Naive B cell (primary cell): ENCODE measurements at regions not wholly inside any gene's neighbourhood (a gene's known extent, or its start where the extent isn't known, plus 50 kb on each side); places are given as distances from the start of the nearest gene placed in this dataset.

Experiments
- ATAC-seq, 2 donors: fragments of 150-1000 bp; cut with Tn5 transposase; 2 replicates each; pipeline ENCODE4 v1.10.0; 2021; ENCODE audit warnings: low read depth in 2 of 2, mild to moderate bottlenecking in 2 of 2, moderate library complexity in 2 of 2
- DNase-seq: peaks from one replicate; pipeline ENCODE4 v3.0.0; 2022
- H3K27ac Mint-ChIP-seq, 6 donors: one replicate each; pipeline ENCODE4 v1.8.0; 2020 to 2022; ENCODE audit warnings: mild to moderate bottlenecking in 6 of 6, mixed read lengths in 6 of 6, moderate library complexity in 5 of 6, inconsistent platforms in 2 of 6
- H3K27me3 Mint-ChIP-seq, 3 donors: one replicate each; pipeline ENCODE4 v1.8.0; 2021 to 2022; ENCODE audit warnings: mixed read lengths in 3 of 3, mild to moderate bottlenecking in 1 of 3
- H3K36me3 Mint-ChIP-seq, 2 donors: one replicate each; pipeline ENCODE4 v1.8.0; 2020 to 2022; ENCODE audit warnings: mixed read lengths in 2 of 2, inconsistent platforms in 1 of 2, mild to moderate bottlenecking in 1 of 2
- H3K4me1 Mint-ChIP-seq, 3 donors: one replicate each; pipeline ENCODE4 v1.8.0; 2020 to 2022; ENCODE audit warnings: mixed read lengths in 3 of 3, inconsistent platforms in 1 of 3, mild to moderate bottlenecking in 1 of 3, moderate library complexity in 1 of 3
- H3K4me3 Mint-ChIP-seq, 8 donors: one replicate each; pipeline ENCODE4 v1.8.0; 2020 to 2022; ENCODE audit warnings: mild to moderate bottlenecking in 8 of 8, mixed read lengths in 8 of 8, moderate library complexity in 8 of 8, inconsistent platforms in 2 of 8
- H3K9me3 Mint-ChIP-seq, 7 donors: one replicate each; pipeline ENCODE4 v1.8.0; 2020 to 2022; ENCODE audit warnings: mixed read lengths in 7 of 7, mild to moderate bottlenecking in 5 of 7, inconsistent platforms in 2 of 7, moderate library complexity in 1 of 7

- no peak for DNase-seq
- H3K36me3 Mint-ChIP-seq = no peaks in the 10 kb centered on the region
- H3K4me3 Mint-ChIP-seq = no peak overlapping the region
- ATAC-seq = no peak
- peaks cover 0 to 3% (median 0%) of the 10 kb centered on the region in 3 donors for H3K27me3 Mint-ChIP-seq
- no peak overlapping the region for H3K27ac Mint-ChIP-seq
- no peaks in the 10 kb centered on the region for H3K4me1 Mint-ChIP-seq
- H3K9me3 Mint-ChIP-seq = no peaks in the 10 kb centered on the region
Observed at GRCh38 chr2:5453220-5454050, 238.7 kb upstream of the SOX11 start.

GRCh38 chr2:5454051-5454390, 238.2 kb upstream of the SOX11 start:
- Mint-ChIP-seq H3K27ac (no peak overlapping the region), H3K9me3 (peaks cover 0 to 2% (median 0%) of the 10 kb centered on the region in 7 donors), H3K4me1 (no peaks in the 10 kb centered on the region), H3K27me3 (peaks cover 0 to 3% (median 0%) of the 10 kb centered on the region in 3 donors), H3K36me3 (no peaks in the 10 kb centered on the region), H3K4me3 (no peak overlapping the region)
- no peak for ATAC-seq
- no peak for DNase-seq

- ATAC-seq (no peak), DNase-seq (no peak)
- Mint-ChIP-seq H3K9me3 (peaks cover 0 to 6% (median 1%) of the 10 kb centered on the region in 7 donors), H3K4me1 (no peaks in the 10 kb centered on the region), H3K4me3 (no peak overlapping the region), H3K27me3 (no peaks in the 10 kb centered on the region), H3K36me3 (no peaks in the 10 kb centered on the region), H3K27ac (no peak overlapping the region)
Observed at GRCh38 chr2:5459041-5459440, 233.1 kb upstream of the SOX11 start.

GRCh38 chr2:5464657-5465056, 227.5 kb upstream of the SOX11 start:
- Mint-ChIP-seq H3K27ac (no peak overlapping the region), H3K4me3 (no peak overlapping the region), H3K9me3 (peaks cover 0 to 6% (median 0%) of the 10 kb centered on the region in 7 donors), H3K4me1 (no peaks in the 10 kb centered on the region), H3K27me3 (no peaks in the 10 kb centered on the region), H3K36me3 (no peaks in the 10 kb centered on the region)
- ATAC-seq (no peak), DNase-seq (no peak)

GRCh38 chr2:5465859-5466258, 226.3 kb upstream of the SOX11 start:
- ATAC-seq (no peak), DNase-seq (no peak)
- Mint-ChIP-seq H3K27me3 (no peaks in the 10 kb centered on the region), H3K27ac (no peak overlapping the region), H3K4me1 (no peaks in the 10 kb centered on the region), H3K4me3 (no peak overlapping the region), H3K36me3 (no peaks in the 10 kb centered on the region), H3K9me3 (peaks cover 0 to 3% (median 0%) of the 10 kb centered on the region in 7 donors)

GRCh38 chr2:5467178-5467905, 224.8 kb upstream of the SOX11 start:
- H3K9me3 Mint-ChIP-seq = no peaks in the 10 kb centered on the region
- no peaks in the 10 kb centered on the region for H3K27me3 Mint-ChIP-seq
- no peak overlapping the region for H3K27ac Mint-ChIP-seq
- ATAC-seq (no peak), DNase-seq (no peak)
- H3K4me3 Mint-ChIP-seq = no peak overlapping the region
- no peaks in the 10 kb centered on the region for H3K36me3 Mint-ChIP-seq
- H3K4me1 Mint-ChIP-seq = no peaks in the 10 kb centered on the region

- H3K4me1 Mint-ChIP-seq = no peaks in the 10 kb centered on the region
- ATAC-seq (no peak), DNase-seq (no peak)
- no peaks in the 10 kb centered on the region for H3K36me3 Mint-ChIP-seq
- no peak overlapping the region for H3K4me3 Mint-ChIP-seq
- H3K27me3 Mint-ChIP-seq = no peaks in the 10 kb centered on the region
- H3K9me3 Mint-ChIP-seq = peaks cover 0 to 3% (median 2%) of the 10 kb centered on the region in 7 donors
- H3K27ac Mint-ChIP-seq = no peak overlapping the region
Observed at GRCh38 chr2:5472673-5473072, 219.5 kb upstream of the SOX11 start.

GRCh38 chr2:5473635-5474034, 218.5 kb upstream of the SOX11 start:
- Mint-ChIP-seq H3K9me3 (peaks cover 0 to 3% (median 2%) of the 10 kb centered on the region in 7 donors), H3K36me3 (no peaks in the 10 kb centered on the region), H3K4me3 (no peak overlapping the region), H3K4me1 (no peaks in the 10 kb centered on the region), H3K27ac (no peak overlapping the region), H3K27me3 (no peaks in the 10 kb centered on the region)
- ATAC-seq (no peak), DNase-seq (no peak)

GRCh38 chr2:5474716-5475115, 217.5 kb upstream of the SOX11 start:
- H3K36me3 Mint-ChIP-seq = no peaks in the 10 kb centered on the region
- no peak overlapping the region for H3K4me3 Mint-ChIP-seq
- no peak overlapping the region for H3K27ac Mint-ChIP-seq
- DNase-seq (no peak), ATAC-seq (no peak)
- H3K9me3 Mint-ChIP-seq = peaks cover 0 to 3% (median 2%) of the 10 kb centered on the region in 7 donors
- H3K4me1 Mint-ChIP-seq = no peaks in the 10 kb centered on the region
- H3K27me3 Mint-ChIP-seq = no peaks in the 10 kb centered on the region

GRCh38 chr2:5479265-5479928, 212.8 kb upstream of the SOX11 start:
- Mint-ChIP-seq H3K27ac (no peak overlapping the region), H3K9me3 (peaks cover 0 to 5% (median 2%) of the 10 kb centered on the region in 7 donors), H3K36me3 (no peaks in the 10 kb centered on the region), H3K4me1 (no peaks in the 10 kb centered on the region), H3K27me3 (peaks cover 0 to 14% (median 0%) of the 10 kb centered on the region in 3 donors), H3K4me3 (no peak overlapping the region)
- DNase-seq (no peak), ATAC-seq (no peak)

- Mint-ChIP-seq H3K36me3 (no peaks in the 10 kb centered on the region), H3K27me3 (peaks cover 0 to 14% (median 0%) of the 10 kb centered on the region in 3 donors), H3K4me3 (no peak overlapping the region), H3K4me1 (no peaks in the 10 kb centered on the region), H3K27ac (no peak overlapping the region), H3K9me3 (peaks cover 0 to 4% (median 0%) of the 10 kb centered on the region in 7 donors)
- ATAC-seq (no peak), DNase-seq (no peak)
Observed at GRCh38 chr2:5482929-5483331, 209.3 kb upstream of the SOX11 start.

- ATAC-seq (no peak), DNase-seq (no peak)
- Mint-ChIP-seq H3K27ac (no peak overlapping the region), H3K4me3 (no peak overlapping the region), H3K9me3 (peaks cover 0 to 4% (median 1%) of the 10 kb centered on the region in 7 donors), H3K4me1 (no peaks in the 10 kb centered on the region), H3K36me3 (no peaks in the 10 kb centered on the region), H3K27me3 (peaks cover 0 to 14% (median 0%) of the 10 kb centered on the region in 3 donors)
Observed at GRCh38 chr2:5484868-5485267, 207.3 kb upstream of the SOX11 start.

- H3K36me3 Mint-ChIP-seq = no peaks in the 10 kb centered on the region
- DNase-seq (no peak), ATAC-seq (no peak)
- H3K4me3 Mint-ChIP-seq = no peak overlapping the region
- no peaks in the 10 kb centered on the region for H3K4me1 Mint-ChIP-seq
- H3K9me3 Mint-ChIP-seq = peaks cover 0 to 9% (median 3%) of the 10 kb centered on the region in 7 donors
- H3K27ac Mint-ChIP-seq = peak overlapping the region in 1 of 6 donors; percentile 33
- H3K27me3 Mint-ChIP-seq = no peaks in the 10 kb centered on the region
Observed at GRCh38 chr2:5491523-5491922, 200.7 kb upstream of the SOX11 start.

GRCh38 chr2:5493256-5493655, 198.9 kb upstream of the SOX11 start:
- H3K27me3 Mint-ChIP-seq = no peaks in the 10 kb centered on the region
- ATAC-seq (no peak), DNase-seq (no peak)
- no peak overlapping the region for H3K27ac Mint-ChIP-seq
- H3K4me3 Mint-ChIP-seq = no peak overlapping the region
- H3K36me3 Mint-ChIP-seq = no peaks in the 10 kb centered on the region
- no peaks in the 10 kb centered on the region for H3K4me1 Mint-ChIP-seq
- H3K9me3 Mint-ChIP-seq = peaks cover 0 to 9% (median 0%) of the 10 kb centered on the region in 7 donors
